ENCODE measurements at regions not wholly inside any gene's neighbourhood (a gene's known extent, or its start where the extent isn't known, plus 50 kb on each side); places are given as distances from the start of the nearest gene placed in this dataset.

- BruUV-seq (replicated peaks): no TSS peak
- CTCF ChIA-PET (ENCODE audit: unreplicated experiment): no interaction called here
- no peak overlapping the region for H3K27ac ChIP-seq (ENCODE audit: low read depth, low read length, poor library complexity, severe bottlenecking)
- H3K36me3 ChIP-seq (ENCODE audit: insufficient read depth, low read length): no peaks in the 10 kb centered on the region
- H3K4me2 ChIP-seq (ENCODE audit: low read length): no peak overlapping the region
- no peak overlapping the region for H2AFZ ChIP-seq (ENCODE audit: low read length)
- no peak overlapping the region for H3K4me3 ChIP-seq (ENCODE audit: low read depth, low read length, poor library complexity, severe bottlenecking)
- H3K9me3 ChIP-seq (ENCODE audit: low read length): no peaks in the 10 kb centered on the region
- H4K20me1 ChIP-seq (ENCODE audit: insufficient read depth, low read length): no peaks in the 10 kb centered on the region
- H3K79me2 ChIP-seq (ENCODE audit: insufficient read depth, low read depth, low read length): no peaks in the 10 kb centered on the region
- intact Hi-C loops (cut with micrococcal nuclease; ENCODE audit: unreplicated experiment): no loop called here
- H3K9me2 ChIP-seq (ENCODE audit: insufficient read depth, low read length): no peaks in the 10 kb centered on the region
- no peak for DNase-seq (ENCODE audit: low spot score)
- no peaks in the 10 kb centered on the region for H3K4me1 ChIP-seq (ENCODE audit: insufficient read depth, low read length, poor library complexity, severe bottlenecking)
- POLR2A ChIA-PET: no interaction called here
- no peak for TF ChIP-seq CTCF (conservative IDR thresholded peaks at IDR 0.05; ENCODE audit: low read length)
- TF ChIP-seq EZH2phosphoT487 (IDR thresholded peaks at IDR 0.05; ENCODE audit: borderline replicate concordance, low read depth, low read length): no peak
Observed at GRCh38 chr19:23528376-23528775, 133.1 kb upstream of the ZNF91 start.

GRCh38 chr19:23527797-23528196 is 132.5 kb upstream of the ZNF91 start:
- POLR2A ChIA-PET: no interaction called here
- no peak overlapping the region for H3K4me3 ChIP-seq (ENCODE audit: low read depth, low read length, poor library complexity, severe bottlenecking)
- H3K79me2 ChIP-seq (ENCODE audit: insufficient read depth, low read depth, low read length): no peaks in the 10 kb centered on the region
- H3K4me2 ChIP-seq (ENCODE audit: low read length): no peak overlapping the region
- CTCF ChIA-PET (ENCODE audit: unreplicated experiment): no interaction called here
- DNase-seq (ENCODE audit: low spot score): peak; percentile 2
- H3K27ac ChIP-seq (ENCODE audit: low read depth, low read length, poor library complexity, severe bottlenecking): no peak overlapping the region
- no peaks in the 10 kb centered on the region for H4K20me1 ChIP-seq (ENCODE audit: insufficient read depth, low read length)
- no peaks in the 10 kb centered on the region for H3K9me2 ChIP-seq (ENCODE audit: insufficient read depth, low read length)
- no peaks in the 10 kb centered on the region for H3K36me3 ChIP-seq (ENCODE audit: insufficient read depth, low read length)
- TF ChIP-seq CTCF (conservative IDR thresholded peaks at IDR 0.05; ENCODE audit: low read length) (no peak), EZH2phosphoT487 (IDR thresholded peaks at IDR 0.05; ENCODE audit: borderline replicate concordance, low read depth, low read length) (no peak)
- intact Hi-C loops (cut with micrococcal nuclease; ENCODE audit: unreplicated experiment): no loop called here
- H2AFZ ChIP-seq (ENCODE audit: low read length): no peak overlapping the region
- H3K9me3 ChIP-seq (ENCODE audit: low read length): no peaks in the 10 kb centered on the region
- no TSS peak for BruUV-seq (replicated peaks)
- H3K4me1 ChIP-seq (ENCODE audit: insufficient read depth, low read length, poor library complexity, severe bottlenecking): no peaks in the 10 kb centered on the region

GRCh38 chr19:23526302-23526701 is 131.0 kb upstream of the ZNF91 start:
- TF ChIP-seq EZH2phosphoT487 (IDR thresholded peaks at IDR 0.05; ENCODE audit: borderline replicate concordance, low read depth, low read length) (no peak), CTCF (conservative IDR thresholded peaks at IDR 0.05; ENCODE audit: low read length) (no peak)
- no peak overlapping the region for H3K4me2 ChIP-seq (ENCODE audit: low read length)

More at GRCh38 chr19:23526302-23526701, 131.0 kb upstream of the ZNF91 start:
- POLR2A ChIA-PET: no interaction called here
- Histone ChIP-seq H3K9me3 (ENCODE audit: low read length) (no peaks in the 10 kb centered on the region), H2AFZ (ENCODE audit: low read length) (no peak overlapping the region), H3K4me1 (ENCODE audit: insufficient read depth, low read length, poor library complexity, severe bottlenecking) (no peaks in the 10 kb centered on the region), H3K36me3 (ENCODE audit: insufficient read depth, low read length) (no peaks in the 10 kb centered on the region), H3K4me3 (ENCODE audit: low read depth, low read length, poor library complexity, severe bottlenecking) (no peak overlapping the region), H3K9me2 (ENCODE audit: insufficient read depth, low read length) (no peaks in the 10 kb centered on the region), H3K27ac (ENCODE audit: low read depth, low read length, poor library complexity, severe bottlenecking) (no peak overlapping the region), H3K79me2 (ENCODE audit: insufficient read depth, low read depth, low read length) (no peaks in the 10 kb centered on the region), H4K20me1 (ENCODE audit: insufficient read depth, low read length) (no peaks in the 10 kb centered on the region)
- CTCF ChIA-PET (ENCODE audit: unreplicated experiment): no interaction called here
- no peak for DNase-seq (ENCODE audit: low spot score)
- intact Hi-C loops (cut with micrococcal nuclease; ENCODE audit: unreplicated experiment): no loop called here
- BruUV-seq (replicated peaks): no TSS peak
